Keratinocyte (primary cell): ENCODE measurements at regions not wholly inside any gene's neighbourhood (a gene's known extent, or its start where the extent isn't known, plus 50 kb on each side); places are given as distances from the start of the nearest gene placed in this dataset.

Experiments used
- DNase-seq: peaks from one replicate; pipeline ENCODE4 v3.0.0-alpha.2; 2011; ENCODE audit warnings: low read depth, missing footprints, low spot score
- FAIRE-seq: peaks from 2 replicates; lab custom pipeline; 2011; peaks lifted over from hg19 to GRCh38; lab: Jason Lieb, UNC
- H2AFZ ChIP-seq: 2 replicates; pipeline ENCODE4 v1.6.0; 2012; ENCODE audit warnings: low read length, control low read depth, inconsistent platforms; ENCODE audit not compliant: control insufficient read depth
- H3K27ac ChIP-seq: 2 replicates; pipeline ENCODE4 v1.5.1; 2011; ENCODE audit warnings: low read length; ENCODE audit not compliant: control insufficient read depth, insufficient read depth
- H3K27me3 ChIP-seq: 3 replicates; pipeline ENCODE4 v1.6.0; 2011; ENCODE audit warnings: low read length; ENCODE audit not compliant: control insufficient read depth, insufficient read depth; ENCODE audit errors: extremely low read depth
- H3K36me3 ChIP-seq, 2 experiments: 2 replicates in 1 of 2; 3 replicates in 1 of 2; pipeline ENCODE4 v1.5.1; 2011; ENCODE audit warnings: low read length in 2 of 2, mild to moderate bottlenecking in 1 of 2; ENCODE audit not compliant: control insufficient read depth in 2 of 2, insufficient read depth in 2 of 2; ENCODE audit errors: extremely low read depth in 1 of 2
- H3K4me1 ChIP-seq: 3 replicates; pipeline ENCODE4 v1.5.1; 2011; ENCODE audit warnings: low read length; ENCODE audit not compliant: control insufficient read depth, insufficient read depth; ENCODE audit errors: extremely low read depth
- H3K4me2 ChIP-seq: 3 replicates; pipeline ENCODE4 v1.6.0; 2011; ENCODE audit warnings: low read depth, low read length; ENCODE audit not compliant: control insufficient read depth, insufficient read depth; ENCODE audit errors: extremely low read depth
- H3K4me3 ChIP-seq, 3 experiments: fragments of 200-600 bp in 1 of 3; sonication (generic) in 1 of 3; 2 replicates in 2 of 3; 3 replicates in 1 of 3; pipeline ENCODE4 v1.5.1; 2011 to 2016; ENCODE audit warnings: low read length in 3 of 3, mild to moderate bottlenecking in 3 of 3, control low read depth in 2 of 3, inconsistent platforms in 1 of 3, low read depth in 1 of 3, mixed read lengths in 1 of 3, mixed run types in 1 of 3, moderate library complexity in 1 of 3; ENCODE audit not compliant: control insufficient read depth in 2 of 3, insufficient read depth in 2 of 3; ENCODE audit errors: extremely low read depth in 1 of 3
- H3K79me2 ChIP-seq: 2 replicates; pipeline ENCODE4 v1.6.0; 2012; ENCODE audit warnings: low read length; ENCODE audit not compliant: control insufficient read depth, insufficient read depth
- H3K9ac ChIP-seq: 3 replicates; pipeline ENCODE4 v1.6.0; 2011; ENCODE audit warnings: low read length; ENCODE audit not compliant: control insufficient read depth, insufficient read depth; ENCODE audit errors: extremely low read depth
- H3K9me1 ChIP-seq: 3 replicates; pipeline ENCODE4 v1.6.0; 2011; ENCODE audit warnings: low read length; ENCODE audit not compliant: control insufficient read depth, insufficient read depth; ENCODE audit errors: extremely low read depth
- H3K9me3 ChIP-seq: 2 replicates; pipeline ENCODE4 v1.5.1; 2012; ENCODE audit warnings: low read depth, low read length; ENCODE audit not compliant: control insufficient read depth
- H4K20me1 ChIP-seq: 3 replicates; pipeline ENCODE4 v1.6.0; 2011; ENCODE audit warnings: low read length; ENCODE audit not compliant: control insufficient read depth, insufficient read depth; ENCODE audit errors: extremely low read depth
- CTCF ChIP-seq, 3 experiments: IDR thresholded peaks in 1 of 3; conservative IDR thresholded peaks in 1 of 3; optimal IDR thresholded peaks in 1 of 3; 2 replicates in 2 of 3; 3 replicates in 1 of 3; pipeline versions ENCODE3 to v1.5.1; 2011; ENCODE audit warnings: low read length in 3 of 3, mild to moderate bottlenecking in 3 of 3, moderate library complexity in 2 of 3, control low read depth in 1 of 3, inconsistent platforms in 1 of 3; ENCODE audit not compliant: insufficient read depth in 2 of 3; ENCODE audit errors: extremely low read depth in 1 of 3
- EZH2 ChIP-seq: IDR thresholded peaks from one replicate; pipeline ENCODE4 v1.6.1; 2012; ENCODE audit warnings: inconsistent platforms, mild to moderate bottlenecking, low read length, moderate library complexity
- dilution Hi-C: fragments of 300-500 bp; cut with MboI; formaldehyde crosslinking; loops from one replicate; pipeline ENCODE4 v1.7.0; 2020; ENCODE audit warnings: low sequenced_read_pairs; ENCODE audit not compliant: extremely low pct_ligation_motif_present

GRCh38 chr7:84820481-84820880 is 366.4 kb downstream of the SEMA3D start:
- no peaks in the 10 kb centered on the region for H3K9me1 ChIP-seq
- no peaks in the 10 kb centered on the region for H3K27me3 ChIP-seq
- no peak overlapping the region for H3K9ac ChIP-seq
- H3K79me2 ChIP-seq: no peaks in the 10 kb centered on the region
- TF ChIP-seq EZH2 (no peak), CTCF (optimal IDR thresholded peaks at IDR 0.05 in 1 of 3, IDR thresholded peaks at IDR 0.05 in 1 of 3, conservative IDR thresholded peaks at IDR 0.05 in 1 of 3; ENCODE audit: extremely low read depth in 1 of 3, insufficient read depth in 2 of 3, low read length in 3 of 3) (no peak)
- no peaks in the 10 kb centered on the region for H3K36me3 ChIP-seq
- dilution Hi-C loops: no loop called here
- H3K4me3 ChIP-seq: no peak overlapping the region
- no peaks in the 10 kb centered on the region for H4K20me1 ChIP-seq
- FAIRE-seq (no peak), DNase-seq (no peak)
- no peak overlapping the region for H3K27ac ChIP-seq
- no peaks in the 10 kb centered on the region for H3K9me3 ChIP-seq
- no peak overlapping the region for H2AFZ ChIP-seq
- no peaks in the 10 kb centered on the region for H3K4me1 ChIP-seq
- no peak overlapping the region for H3K4me2 ChIP-seq

- dilution Hi-C loops: no loop called here
- DNase-seq: no peak
- no peak overlapping the region for H3K4me2 ChIP-seq
- H3K9me1 ChIP-seq: no peaks in the 10 kb centered on the region
- H3K27me3 ChIP-seq: no peaks in the 10 kb centered on the region
- H3K9ac ChIP-seq: no peak overlapping the region
- no peak for TF ChIP-seq CTCF (optimal IDR thresholded peaks at IDR 0.05 in 1 of 3, IDR thresholded peaks at IDR 0.05 in 1 of 3, conservative IDR thresholded peaks at IDR 0.05 in 1 of 3; ENCODE audit: extremely low read depth in 1 of 3, insufficient read depth in 2 of 3, low read length in 3 of 3)
- no peak for TF ChIP-seq EZH2
- H3K27ac ChIP-seq: no peak overlapping the region
- no peaks in the 10 kb centered on the region for H3K4me1 ChIP-seq
- no peaks in the 10 kb centered on the region for H4K20me1 ChIP-seq
- no peaks in the 10 kb centered on the region for H3K9me3 ChIP-seq
- no peaks in the 10 kb centered on the region for H3K36me3 ChIP-seq
- no peaks in the 10 kb centered on the region for H3K79me2 ChIP-seq
- no peak overlapping the region for H3K4me3 ChIP-seq
- H2AFZ ChIP-seq: no peak overlapping the region
- FAIRE-seq: no peak
Observed at GRCh38 chr7:84817016-84817415, 369.8 kb downstream of the SEMA3D start.
